BJ (cell line): ENCODE measurements at regions not wholly inside any gene's neighbourhood (a gene's known extent, or its start where the extent isn't known, plus 50 kb on each side); places are given as distances from the start of the nearest gene placed in this dataset.

Experiments used
- CTCF ChIA-PET: fragments of 350-600 bp; formaldehyde crosslinking; extraction: SDS; loops from one replicate; lab custom pipeline; 2021; ENCODE audit warnings: antibody characterized with exemption, inconsistent platforms; lab: Yijun Ruan, JAX
- POLR2A ChIA-PET: fragments of 300-600 bp; sonication (Branson Sonifier 250); formaldehyde crosslinking; extraction: SDS; loops from one replicate; lab custom pipeline; 2021; ENCODE audit warnings: antibody characterized with exemption; lab: Charles Lee
- DNase-seq: peaks from one replicate; pipeline ENCODE4 v3.0.0-alpha.2; 2011; ENCODE audit warnings: low read depth
- H3K27me3 ChIP-seq: 2 replicates; pipeline ENCODE4 v1.6.0; 2011; ENCODE audit warnings: low read length; ENCODE audit not compliant: control insufficient read depth, insufficient read depth
- H3K36me3 ChIP-seq: 2 replicates; pipeline ENCODE4 v1.5.1; 2011; ENCODE audit warnings: low read length; ENCODE audit not compliant: control insufficient read depth, insufficient read depth
- H3K4me3 ChIP-seq: 2 replicates; pipeline ENCODE4 v1.5.1; 2011; ENCODE audit warnings: low read depth, mild to moderate bottlenecking, control low read depth, low read length
- CTCF ChIP-seq: IDR thresholded peaks from 2 replicates; pipeline ENCODE4 v1.5.1; 2011; ENCODE audit warnings: low read depth, mild to moderate bottlenecking, control low read depth, inconsistent platforms, low read length, moderate library complexity; ENCODE audit not compliant: insufficient read depth

- no peaks in the 10 kb centered on the region for H3K36me3 ChIP-seq
- ChIA-PET CTCF (no interaction called here), POLR2A (no interaction called here)
- H3K4me3 ChIP-seq, result no peak overlapping the region
- no peaks in the 10 kb centered on the region for H3K27me3 ChIP-seq
- no peak for DNase-seq
- TF ChIP-seq CTCF, result no peak
These were observed 331.3 kb upstream of the COBL start for GRCh38 chr7:51647931-51648351.

- no peaks in the 10 kb centered on the region for H3K36me3 ChIP-seq
- DNase-seq, result no peak
- TF ChIP-seq CTCF, result no peak
- no peak overlapping the region for H3K4me3 ChIP-seq
- no peaks in the 10 kb centered on the region for H3K27me3 ChIP-seq
- POLR2A ChIA-PET, result no interaction called here
- CTCF ChIA-PET, result no interaction called here
These were observed 330.9 kb upstream of the COBL start for GRCh38 chr7:51647486-51647885.

- CTCF ChIA-PET, result no interaction called here
- no peak for DNase-seq
- POLR2A ChIA-PET, result no interaction called here
- H3K27me3 ChIP-seq, result no peaks in the 10 kb centered on the region
- H3K4me3 ChIP-seq, result no peak overlapping the region
- H3K36me3 ChIP-seq, result no peaks in the 10 kb centered on the region
- TF ChIP-seq CTCF, result no peak
These were observed 329.2 kb upstream of the COBL start for GRCh38 chr7:51645702-51646298.

GRCh38 chr7:51645255-51645654 lies 328.6 kb upstream of the COBL start:
- DNase-seq, result no peak
- ChIA-PET CTCF (no interaction called here), POLR2A (no interaction called here)
- no peak for TF ChIP-seq CTCF
- Histone ChIP-seq H3K36me3 (no peaks in the 10 kb centered on the region), H3K27me3 (no peaks in the 10 kb centered on the region), H3K4me3 (no peak overlapping the region)

- Histone ChIP-seq H3K36me3 (no peaks in the 10 kb centered on the region), H3K27me3 (no peaks in the 10 kb centered on the region), H3K4me3 (no peak overlapping the region)
- ChIA-PET POLR2A (no interaction called here), CTCF (no interaction called here)
- DNase-seq, result no peak
- TF ChIP-seq CTCF, result no peak
These were observed 327.6 kb upstream of the COBL start for GRCh38 chr7:51644216-51644615.
